Endothelial cell (in vitro differentiated cells): ENCODE measurements at regions not wholly inside any gene's neighbourhood (a gene's known extent, or its start where the extent isn't known, plus 50 kb on each side); places are given as distances from the start of the nearest gene placed in this dataset.

Source experiments
- DNase-seq: peaks from one replicate; pipeline ENCODE4 v3.0.0; 2021; ENCODE audit warnings: low spot score
- H3K27ac Mint-ChIP-seq: one replicate; pipeline ENCODE4 v1.8.0; 2021; ENCODE audit warnings: mixed read lengths, inconsistent platforms; ENCODE audit not compliant: unreplicated experiment
- H3K27me3 Mint-ChIP-seq: one replicate; pipeline ENCODE4 v1.8.0; 2021; ENCODE audit warnings: mild to moderate bottlenecking, moderate library complexity, mixed read lengths, inconsistent platforms; ENCODE audit not compliant: unreplicated experiment
- H3K36me3 Mint-ChIP-seq: one replicate; pipeline ENCODE4 v1.8.0; 2021; ENCODE audit warnings: mild to moderate bottlenecking, low read depth, mixed read lengths, inconsistent platforms; ENCODE audit not compliant: unreplicated experiment
- H3K4me1 Mint-ChIP-seq: one replicate; pipeline ENCODE4 v1.8.0; 2021; ENCODE audit warnings: mild to moderate bottlenecking, mixed read lengths, inconsistent platforms; ENCODE audit not compliant: unreplicated experiment
- H3K4me3 Mint-ChIP-seq: one replicate; pipeline ENCODE4 v1.8.0; 2021; ENCODE audit warnings: mild to moderate bottlenecking, mixed read lengths, inconsistent platforms; ENCODE audit not compliant: unreplicated experiment
- H3K9me3 Mint-ChIP-seq: one replicate; pipeline ENCODE4 v1.8.0; 2021; ENCODE audit warnings: mixed read lengths, inconsistent platforms; ENCODE audit not compliant: unreplicated experiment
- CTCF ChIP-seq: fragments of 200-600 bp; sonication (generic); IDR thresholded peaks from one replicate; pipeline ENCODE4 v1.5.0; 2021; ENCODE audit warnings: antibody characterized with exemption; ENCODE audit not compliant: unreplicated experiment

GRCh38 chr9:81850724-81851123 lies 77.5 kb upstream of the SPATA31D4 start:
- H3K4me1 Mint-ChIP-seq, result no peaks in the 10 kb centered on the region
- no peaks in the 10 kb centered on the region for H3K36me3 Mint-ChIP-seq
- H3K27ac Mint-ChIP-seq, result no peak overlapping the region
- no peak for DNase-seq
- H3K4me3 Mint-ChIP-seq, result no peak overlapping the region
- H3K27me3 Mint-ChIP-seq, result no peaks in the 10 kb centered on the region
- H3K9me3 Mint-ChIP-seq, result no peaks in the 10 kb centered on the region
- TF ChIP-seq CTCF, result no peak

GRCh38 chr9:81851340-81851739 lies 76.9 kb upstream of the SPATA31D4 start:
- Mint-ChIP-seq H3K27me3 (no peaks in the 10 kb centered on the region), H3K9me3 (no peaks in the 10 kb centered on the region), H3K36me3 (no peaks in the 10 kb centered on the region), H3K27ac (no peak overlapping the region), H3K4me3 (no peak overlapping the region), H3K4me1 (no peaks in the 10 kb centered on the region)
- no peak for TF ChIP-seq CTCF
- no peak for DNase-seq

GRCh38 chr9:81852820-81853219 lies 75.4 kb upstream of the SPATA31D4 start:
- Mint-ChIP-seq H3K4me3 (no peak overlapping the region), H3K27me3 (no peaks in the 10 kb centered on the region), H3K36me3 (no peaks in the 10 kb centered on the region), H3K9me3 (no peaks in the 10 kb centered on the region), H3K27ac (no peak overlapping the region), H3K4me1 (no peaks in the 10 kb centered on the region)
- no peak for TF ChIP-seq CTCF
- DNase-seq, result no peak

GRCh38 chr9:81855538-81855937 lies 72.7 kb upstream of the SPATA31D4 start:
- no peaks in the 10 kb centered on the region for H3K9me3 Mint-ChIP-seq
- TF ChIP-seq CTCF, result no peak
- H3K4me3 Mint-ChIP-seq, result no peak overlapping the region
- H3K27ac Mint-ChIP-seq, result no peak overlapping the region
- H3K4me1 Mint-ChIP-seq, result no peaks in the 10 kb centered on the region
- DNase-seq, result no peak
- no peaks in the 10 kb centered on the region for H3K27me3 Mint-ChIP-seq
- H3K36me3 Mint-ChIP-seq, result no peaks in the 10 kb centered on the region

- Mint-ChIP-seq H3K4me3 (no peak overlapping the region), H3K9me3 (no peaks in the 10 kb centered on the region), H3K27ac (no peak overlapping the region), H3K36me3 (no peaks in the 10 kb centered on the region), H3K4me1 (no peaks in the 10 kb centered on the region), H3K27me3 (no peaks in the 10 kb centered on the region)
- no peak for TF ChIP-seq CTCF
- DNase-seq, result no peak
These were observed 69.4 kb upstream of the SPATA31D4 start for GRCh38 chr9:81858657-81859430.
